GM12872 (cell line): ENCODE measurements at regions not wholly inside any gene's neighbourhood (a gene's known extent, or its start where the extent isn't known, plus 50 kb on each side); places are given as distances from the start of the nearest gene placed in this dataset.

Experiments
- CTCF ChIP-seq: IDR thresholded peaks from 3 replicates; pipeline ENCODE4 v1.5.1; 2011; ENCODE audit warnings: low read depth, mild to moderate bottlenecking, low read length, moderate library complexity; ENCODE audit not compliant: insufficient read depth

DNA sequence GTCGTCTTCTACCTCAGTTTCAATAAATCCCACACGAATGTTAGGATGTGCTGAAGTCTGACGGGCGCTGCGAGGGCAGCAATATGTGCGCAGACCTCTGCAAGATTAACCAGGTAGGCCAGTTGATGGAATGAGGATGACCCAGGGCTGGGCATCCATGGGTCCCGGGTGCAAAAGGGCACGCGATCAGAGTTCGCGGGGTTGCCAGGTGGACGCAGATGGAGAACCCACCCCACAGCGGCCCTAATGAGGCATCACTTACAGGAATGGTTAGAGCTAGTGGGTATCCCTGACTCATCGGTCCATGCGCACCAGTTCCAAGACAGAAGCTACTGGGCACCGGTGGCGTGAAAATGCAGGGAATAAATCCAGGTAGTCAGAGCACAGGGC lies 2116.0 kb downstream of the TP53TG3F start:
- no peak for TF ChIP-seq CTCF

DNA sequence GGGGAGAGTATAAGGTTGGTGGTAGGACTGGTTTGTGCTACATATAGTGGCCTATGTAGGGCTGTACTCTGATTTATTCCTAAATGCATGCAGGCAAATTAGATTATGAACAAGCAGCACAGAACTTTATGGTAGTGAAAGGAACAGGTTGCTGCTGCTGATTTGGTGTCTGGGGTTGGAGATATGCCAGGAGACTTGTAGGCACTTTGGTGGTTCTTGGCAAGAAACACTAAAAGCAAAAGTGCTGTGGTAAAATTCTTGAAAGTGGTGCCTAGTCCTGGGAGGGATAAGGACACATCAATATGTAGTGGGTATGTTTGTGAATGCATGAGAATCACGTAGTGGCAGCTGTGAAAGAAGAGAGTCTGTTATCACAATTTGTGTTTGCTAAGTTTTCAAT lies 2126.0 kb downstream of the TP53TG3F start:
- TF ChIP-seq CTCF: no peak

- TF ChIP-seq CTCF: no peak
Measured at GRCh38 chr16:35596467-35596866, 2137.1 kb downstream of the TP53TG3F start.

- no peak for TF ChIP-seq CTCF
Measured at GRCh38 chr16:35598696-35599332, 2139.4 kb downstream of the TP53TG3F start.

DNA sequence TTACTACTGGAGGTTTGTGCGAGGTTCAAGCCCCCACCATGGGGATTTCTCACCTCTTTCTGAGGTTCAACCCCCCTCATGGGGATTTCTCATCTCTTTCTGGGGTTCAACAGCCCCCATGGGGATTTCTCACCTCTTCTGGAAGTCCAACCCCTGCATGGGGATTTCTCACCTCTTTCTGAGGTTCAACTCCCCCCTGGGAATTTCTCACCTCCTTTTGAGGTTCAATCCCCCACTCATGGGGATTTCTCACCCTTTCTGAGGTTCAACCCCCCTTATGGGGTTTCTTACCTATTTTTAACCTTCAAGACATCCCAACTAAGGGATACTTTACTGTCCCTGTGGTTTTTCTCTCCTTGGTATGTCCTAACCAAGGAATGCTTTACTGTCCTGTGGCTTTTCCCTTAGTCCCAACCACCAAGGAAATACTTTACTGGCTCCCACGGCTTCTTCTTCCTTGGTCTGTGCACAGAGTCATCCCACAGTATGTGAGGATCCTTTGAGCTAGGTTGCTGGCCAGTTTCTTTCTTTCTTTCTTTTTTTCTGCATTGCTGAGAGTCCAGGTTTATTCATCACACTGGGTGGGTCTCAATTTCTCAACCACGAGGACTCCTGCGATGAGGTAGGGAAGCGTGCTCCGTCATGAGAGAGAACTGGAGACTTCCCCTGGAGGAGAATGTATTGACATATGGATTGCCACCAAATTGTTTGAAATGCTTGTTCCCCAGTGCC lies 2140.2 kb downstream of the TP53TG3F start:
- no peak for TF ChIP-seq CTCF

- TF ChIP-seq CTCF: no peak
Measured at GRCh38 chr16:35602116-35602515, 2142.7 kb downstream of the TP53TG3F start.

- no peak for TF ChIP-seq CTCF
Measured at GRCh38 chr16:35605921-35606320, 2146.5 kb downstream of the TP53TG3F start.
